ENCODE measurements at regions not wholly inside any gene's neighbourhood (a gene's known extent, or its start where the extent isn't known, plus 50 kb on each side); places are given as distances from the start of the nearest gene placed in this dataset.

- no peak for TF ChIP-seq EZH2phosphoT487 (IDR thresholded peaks at IDR 0.05; ENCODE audit: borderline replicate concordance, low read length)
- TF ChIP-seq CTCF (IDR thresholded peaks at IDR 0.05; ENCODE audit: low read depth, low read length, poor library complexity, severe bottlenecking), result no peak
These were observed 93.7 kb upstream of the USP15 start for GRCh38 chr12:62166525-62166924.

All from DOHH2 (cell line).